ENCODE measurements at regions not wholly inside any gene's neighbourhood (a gene's known extent, or its start where the extent isn't known, plus 50 kb on each side); places are given as distances from the start of the nearest gene placed in this dataset.

- TF ChIP-seq CTCF (conservative IDR thresholded peaks at IDR 0.05; ENCODE audit: low read length) (no peak), EZH2phosphoT487 (IDR thresholded peaks at IDR 0.05; ENCODE audit: borderline replicate concordance) (no peak)
- H3K9me3 ChIP-seq (ENCODE audit: insufficient read depth, low read depth, low read length) = peaks cover 14% of the 10 kb centered on the region; the same call in 1 of the 2 replicates
Observed at GRCh38 chr19:27705896-27706295, 1507.1 kb downstream of the UQCRFS1 start.

GRCh38 chr19:27694361-27695055, 1518.4 kb downstream of the UQCRFS1 start:
- no peak for TF ChIP-seq EZH2phosphoT487 (IDR thresholded peaks at IDR 0.05; ENCODE audit: borderline replicate concordance)
- no peak for TF ChIP-seq CTCF (conservative IDR thresholded peaks at IDR 0.05; ENCODE audit: low read length)
- no peaks in the 10 kb centered on the region for H4K20me1 ChIP-seq (ENCODE audit: insufficient read depth, low read length, poor library complexity, severe bottlenecking)
- H3K9ac ChIP-seq (ENCODE audit: low read depth, low read length, poor library complexity, severe bottlenecking) = no peak overlapping the region
- H3K36me3 ChIP-seq (ENCODE audit: insufficient read depth, low read length) = no peaks in the 10 kb centered on the region
- no peaks in the 10 kb centered on the region for H3K4me1 ChIP-seq (ENCODE audit: insufficient read depth, low read length, poor library complexity, severe bottlenecking)
- H3K4me3 ChIP-seq (ENCODE audit: low read length, poor library complexity, severe bottlenecking) = no peak overlapping the region
- no peaks in the 10 kb centered on the region for H3K79me2 ChIP-seq (ENCODE audit: insufficient read depth, low read length)
- H3K9me2 ChIP-seq (replicated peaks; ENCODE audit: low read depth, low read length) = no peaks in the 10 kb centered on the region
- H3F3A ChIP-seq (ENCODE audit: low read depth) = no peaks in the 10 kb centered on the region
- no peaks in the 10 kb centered on the region for H3K27me3 ChIP-seq (ENCODE audit: insufficient read depth, low read length, poor library complexity, severe bottlenecking)
- H3K4me2 ChIP-seq (ENCODE audit: low read depth, low read length, poor library complexity, severe bottlenecking) = no peak overlapping the region
- peaks cover 11% of the 10 kb centered on the region; the same call in 1 of the 2 replicates for H3K9me3 ChIP-seq (ENCODE audit: insufficient read depth, low read depth, low read length)
- no peak overlapping the region for H2AFZ ChIP-seq (ENCODE audit: low read length)

More at GRCh38 chr19:27705896-27706295, 1507.1 kb downstream of the UQCRFS1 start:
- Histone ChIP-seq H2AFZ (ENCODE audit: low read length) (no peak overlapping the region), H3K27me3 (ENCODE audit: insufficient read depth, low read length, poor library complexity, severe bottlenecking) (no peaks in the 10 kb centered on the region), H3F3A (ENCODE audit: low read depth) (no peaks in the 10 kb centered on the region), H3K9me2 (replicated peaks; ENCODE audit: low read depth, low read length) (no peaks in the 10 kb centered on the region), H4K20me1 (ENCODE audit: insufficient read depth, low read length, poor library complexity, severe bottlenecking) (no peaks in the 10 kb centered on the region), H3K4me3 (ENCODE audit: low read length, poor library complexity, severe bottlenecking) (no peak overlapping the region), H3K4me1 (ENCODE audit: insufficient read depth, low read length, poor library complexity, severe bottlenecking) (no peaks in the 10 kb centered on the region), H3K4me2 (ENCODE audit: low read depth, low read length, poor library complexity, severe bottlenecking) (no peak overlapping the region), H3K9ac (ENCODE audit: low read depth, low read length, poor library complexity, severe bottlenecking) (no peak overlapping the region), H3K36me3 (ENCODE audit: insufficient read depth, low read length) (no peaks in the 10 kb centered on the region), H3K79me2 (ENCODE audit: insufficient read depth, low read length) (no peaks in the 10 kb centered on the region)

- Histone ChIP-seq H3K4me1 (ENCODE audit: insufficient read depth, low read length, poor library complexity, severe bottlenecking) (no peaks in the 10 kb centered on the region), H4K20me1 (ENCODE audit: insufficient read depth, low read length, poor library complexity, severe bottlenecking) (no peaks in the 10 kb centered on the region), H3F3A (ENCODE audit: low read depth) (no peaks in the 10 kb centered on the region), H3K27me3 (ENCODE audit: insufficient read depth, low read length, poor library complexity, severe bottlenecking) (no peaks in the 10 kb centered on the region), H3K36me3 (ENCODE audit: insufficient read depth, low read length) (no peaks in the 10 kb centered on the region), H3K9me2 (replicated peaks; ENCODE audit: low read depth, low read length) (no peaks in the 10 kb centered on the region), H2AFZ (ENCODE audit: low read length) (no peak overlapping the region), H3K4me2 (ENCODE audit: low read depth, low read length, poor library complexity, severe bottlenecking) (no peak overlapping the region), H3K4me3 (ENCODE audit: low read length, poor library complexity, severe bottlenecking) (no peak overlapping the region), H3K9me3 (ENCODE audit: insufficient read depth, low read depth, low read length) (peaks cover 11% of the 10 kb centered on the region; the same call in 1 of the 2 replicates), H3K79me2 (ENCODE audit: insufficient read depth, low read length) (no peaks in the 10 kb centered on the region), H3K9ac (ENCODE audit: low read depth, low read length, poor library complexity, severe bottlenecking) (no peak overlapping the region)
- TF ChIP-seq CTCF (conservative IDR thresholded peaks at IDR 0.05; ENCODE audit: low read length) = no peak
- TF ChIP-seq EZH2phosphoT487 (IDR thresholded peaks at IDR 0.05; ENCODE audit: borderline replicate concordance) = no peak
Observed at GRCh38 chr19:27691991-27692390, 1521.0 kb downstream of the UQCRFS1 start.

All from Loucy (cell line).